Liver (tissue), 8 donors: ENCODE measurements at regions not wholly inside any gene's neighbourhood (a gene's known extent, or its start where the extent isn't known, plus 50 kb on each side); places are given as distances from the start of the nearest gene placed in this dataset.

Experiments
- DNase-seq: peaks from one replicate; pipeline ENCODE4 v3.0.0-alpha.2; 2017; ENCODE audit warnings: low spot score
- H3K27ac ChIP-seq, 2 donors: one replicate each; pipeline ENCODE4 v1.7.0; 2013; ENCODE audit warnings: inconsistent platforms in 2 of 2, low read length in 2 of 2, control low read depth in 1 of 2, low read depth in 1 of 2, mild to moderate bottlenecking in 1 of 2
- H3K27me3 ChIP-seq, 4 donors: one replicate each; pipeline versions ENCODE4 v1.6.1 to v1.7.0; 2013; ENCODE audit warnings: low read length in 3 of 4, inconsistent platforms in 1 of 4, mild to moderate bottlenecking in 1 of 4, moderate library complexity in 1 of 4; ENCODE audit not compliant: control insufficient read depth in 4 of 4, insufficient read depth in 4 of 4
- H3K36me3 ChIP-seq, 4 donors: one replicate each; pipeline versions ENCODE4 v1.6.1 to v1.7.0; 2013; ENCODE audit warnings: low read length in 3 of 4, mild to moderate bottlenecking in 3 of 4, low read depth in 1 of 4, moderate library complexity in 1 of 4; ENCODE audit not compliant: control insufficient read depth in 4 of 4, insufficient read depth in 3 of 4
- H3K4me1 ChIP-seq, 4 donors: one replicate each; pipeline versions ENCODE4 v1.6.1 to v1.7.0; 2013; ENCODE audit warnings: low read length in 3 of 4, mild to moderate bottlenecking in 3 of 4, moderate library complexity in 1 of 4; ENCODE audit not compliant: control insufficient read depth in 4 of 4, insufficient read depth in 4 of 4
- H3K4me3 ChIP-seq, 3 donors: one replicate each; pipeline versions ENCODE4 v1.6.1 to v1.7.0; 2013; ENCODE audit warnings: low read length in 3 of 3, control low read depth in 1 of 3, low read depth in 1 of 3, mild to moderate bottlenecking in 1 of 3
- H3K9ac ChIP-seq, 2 donors: one replicate each; pipeline ENCODE4 v1.7.0; 2013; ENCODE audit warnings: low read length in 2 of 2, mild to moderate bottlenecking in 2 of 2, moderate library complexity in 2 of 2, control low read depth in 1 of 2, low read depth in 1 of 2
- H3K9me3 ChIP-seq, 4 donors: one replicate each; pipeline versions ENCODE4 v1.6.1 to v1.7.0; 2013; ENCODE audit warnings: low read length in 3 of 4; ENCODE audit not compliant: control insufficient read depth in 4 of 4
- ATF3 ChIP-seq: IDR thresholded peaks from 2 replicates; pipeline ENCODE4 v1.6.1; 2016; ENCODE audit warnings: antibody characterized with exemption
- CTCF ChIP-seq: fragments of 150-350 bp; IDR thresholded peaks from 2 replicates; pipeline ENCODE4 v1.5.1; 2017; ENCODE audit warnings: improper control_type of control experiment, low read depth, low read length; ENCODE audit not compliant: missing input control
- EGR1 ChIP-seq, 2 donors: IDR thresholded peaks; 2 replicates each; pipeline ENCODE4 v1.6.1; 2016 to 2018; ENCODE audit warnings: antibody characterized with exemption in 2 of 2, low read depth in 2 of 2
- FOXA1 ChIP-seq: IDR thresholded peaks from 2 replicates; pipeline ENCODE4 v1.6.1; 2016; ENCODE audit warnings: antibody characterized with exemption
- GABPA ChIP-seq, 2 donors: IDR thresholded peaks in 1 of 2; conservative IDR thresholded peaks in 1 of 2; 2 replicates each; pipeline ENCODE4 v1.6.1; 2016; ENCODE audit warnings: antibody characterized with exemption in 2 of 2, mild to moderate bottlenecking in 1 of 2, moderate library complexity in 1 of 2
- HNF4G ChIP-seq: IDR thresholded peaks from 2 replicates; pipeline ENCODE4 v1.6.1; 2016; ENCODE audit warnings: antibody characterized with exemption
- JUND ChIP-seq, 2 donors: IDR thresholded peaks; 2 replicates each; pipeline ENCODE4 v1.6.1; 2016; ENCODE audit warnings: antibody characterized with exemption in 2 of 2
- MAX ChIP-seq: IDR thresholded peaks from 2 replicates; pipeline ENCODE4 v1.6.1; 2016; ENCODE audit warnings: antibody characterized with exemption
- NR2F2 ChIP-seq: IDR thresholded peaks from 2 replicates; pipeline ENCODE4 v1.6.1; 2016; ENCODE audit warnings: antibody characterized with exemption
- RAD21 ChIP-seq, 2 donors: IDR thresholded peaks; 2 replicates each; pipeline ENCODE4 v1.6.1; 2016; ENCODE audit warnings: antibody characterized with exemption in 2 of 2, mild to moderate bottlenecking in 2 of 2
- RXRA ChIP-seq, 2 donors: IDR thresholded peaks; 2 replicates each; pipeline ENCODE4 v1.6.1; 2017 to 2018; ENCODE audit warnings: antibody characterized with exemption in 2 of 2, mild to moderate bottlenecking in 1 of 2
- SP1 ChIP-seq: IDR thresholded peaks from 2 replicates; pipeline ENCODE4 v1.6.1; 2018; ENCODE audit warnings: antibody characterized with exemption, mild to moderate bottlenecking
- YY1 ChIP-seq: IDR thresholded peaks from 2 replicates; pipeline ENCODE4 v1.6.1; 2016; ENCODE audit warnings: antibody characterized with exemption, mild to moderate bottlenecking
- ZBTB33 ChIP-seq: IDR thresholded peaks from 2 replicates; pipeline ENCODE4 v1.6.1; 2016; ENCODE audit warnings: antibody characterized with exemption
- WGBS: extraction: QIAGEN DNeasy Blood & Tissue Kit; methylation state at CpG from one replicate; pipeline ENCODE4 v1.1.7; 2013; 5-methylcytosine and 5-hydroxymethylcytosine counted together
- donor health status: healthy.
- donor health status: healthy.
- donor health status: healthy.
- donor health status: healthy.
- donor health status: healthy.

- no peaks in the 10 kb centered on the region for H3K27me3 ChIP-seq
- TF ChIP-seq FOXA1 (no peak), ZBTB33 (no peak), YY1 (no peak), SP1 (no peak), NR2F2 (no peak), JUND (IDR thresholded peaks at IDR 0.05) (no peak), ATF3 (no peak), EGR1 (IDR thresholded peaks at IDR 0.05; ENCODE audit: low read depth in 2 of 2) (no peak)
- no peaks in the 10 kb centered on the region for H3K36me3 ChIP-seq
- H3K4me1 ChIP-seq: no peaks in the 10 kb centered on the region
- H3K9me3 ChIP-seq: no peaks in the 10 kb centered on the region
- no peak overlapping the region for H3K9ac ChIP-seq
- H3K4me3 ChIP-seq: no peak overlapping the region
- H3K27ac ChIP-seq: no peak overlapping the region
- WGBS: 65% methylated on average over 4 of the region's 4 CpGs
- DNase-seq: no peak
Observed at GRCh38 chr9:11779971-11780370, 913.2 kb upstream of the TYRP1 start.

- DNase-seq: no peak
- H3K4me1 ChIP-seq: no peaks in the 10 kb centered on the region
- H3K9me3 ChIP-seq: no peaks in the 10 kb centered on the region
- H3K9ac ChIP-seq: no peak overlapping the region
- TF ChIP-seq CTCF (no peak), RXRA (IDR thresholded peaks at IDR 0.05) (no peak), HNF4G (no peak), ATF3 (no peak), RAD21 (IDR thresholded peaks at IDR 0.05) (no peak)
- no peaks in the 10 kb centered on the region for H3K36me3 ChIP-seq
- WGBS: 80% methylated on average over 1 of the region's 1 CpG
- H3K27ac ChIP-seq: no peak overlapping the region
- H3K4me3 ChIP-seq: no peak overlapping the region
- no peaks in the 10 kb centered on the region for H3K27me3 ChIP-seq
Observed at GRCh38 chr9:11792870-11793269, 900.3 kb upstream of the TYRP1 start.

GRCh38 chr9:11794984-11795383, 898.2 kb upstream of the TYRP1 start:
- Histone ChIP-seq H3K27ac (no peak overlapping the region), H3K36me3 (no peaks in the 10 kb centered on the region), H3K4me3 (no peak overlapping the region), H3K9ac (no peak overlapping the region), H3K9me3 (no peaks in the 10 kb centered on the region), H3K27me3 (no peaks in the 10 kb centered on the region), H3K4me1 (no peaks in the 10 kb centered on the region)
- 84% methylated on average over 5 of the region's 5 CpGs for WGBS
- DNase-seq: no peak
- TF ChIP-seq GABPA (IDR thresholded peaks at IDR 0.05 in 1 of 2, conservative IDR thresholded peaks at IDR 0.05 in 1 of 2) (no peak), MAX (no peak), CTCF (no peak), ATF3 (no peak), SP1 (no peak), RXRA (IDR thresholded peaks at IDR 0.05) (no peak), EGR1 (IDR thresholded peaks at IDR 0.05; ENCODE audit: low read depth in 2 of 2) (no peak), RAD21 (IDR thresholded peaks at IDR 0.05) (no peak), ZBTB33 (no peak)
